ENCODE measurements at regions not wholly inside any gene's neighbourhood (a gene's known extent, or its start where the extent isn't known, plus 50 kb on each side); places are given as distances from the start of the nearest gene placed in this dataset.
"Not testable (repeated sequence)": the region's sequence is repeated elsewhere in the genome, so short reads cannot be mapped to it uniquely, and the experiment has no call there.

DNA sequence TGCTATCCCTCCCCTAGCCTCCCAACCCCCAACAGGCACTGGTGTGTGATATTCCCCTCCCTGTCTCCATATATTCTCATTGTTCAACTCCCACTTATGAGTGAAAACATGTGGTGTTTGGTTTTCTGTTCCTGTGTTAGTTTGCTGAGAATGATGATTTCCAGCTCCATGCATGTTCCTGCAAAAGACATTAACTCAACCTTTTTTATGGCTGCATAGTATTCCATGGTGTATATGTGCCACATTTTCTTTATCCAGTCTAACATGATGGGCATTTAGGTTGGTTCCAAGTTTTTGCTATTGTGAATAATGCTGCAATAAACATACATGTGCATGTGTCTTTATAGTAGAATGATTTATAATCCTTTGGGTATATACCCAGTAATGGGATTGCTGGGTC, 218.9 kb downstream of the HHIP start:
- H3K36me3 Mint-ChIP-seq, CTCF ChIA-PET, H3K4me3 Mint-ChIP-seq, H3K27me3 Mint-ChIP-seq, H3K4me1 Mint-ChIP-seq, ATAC-seq, H3K27ac Mint-ChIP-seq, DNase-seq: not testable (repeated sequence)
- H3K9me3 Mint-ChIP-seq (ENCODE audit: low read depth), result peaks cover 11% of the 10 kb centered on the region

DNA sequence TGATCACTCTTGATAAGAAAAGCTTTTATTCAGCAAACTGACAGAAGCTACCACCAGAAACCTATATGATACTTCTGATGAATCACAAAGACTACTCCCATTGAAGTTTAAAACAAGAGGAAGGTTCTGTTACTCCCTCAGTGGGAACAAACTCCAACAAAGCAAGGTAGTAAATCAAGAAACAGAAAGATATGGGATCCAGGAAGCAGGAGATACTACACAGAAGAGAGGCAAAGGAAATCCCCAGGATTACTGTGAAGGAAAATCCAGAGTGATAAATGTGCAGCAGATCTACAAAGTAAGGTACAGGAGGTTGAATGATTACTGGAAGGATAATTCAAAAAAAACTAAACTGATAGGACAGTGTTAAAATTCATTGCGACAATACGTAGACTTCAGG, 222.4 kb downstream of the HHIP start:
- Mint-ChIP-seq H3K4me1 (no peaks in the 10 kb centered on the region), H3K36me3 (no peaks in the 10 kb centered on the region), H3K27ac (no peak overlapping the region), H3K9me3 (ENCODE audit: low read depth) (peaks cover 11% of the 10 kb centered on the region), H3K27me3 (no peaks in the 10 kb centered on the region), H3K4me3 (no peak overlapping the region)
- ATAC-seq (no peak), DNase-seq (no peak)
- CTCF ChIA-PET, result no interaction called here

DNA sequence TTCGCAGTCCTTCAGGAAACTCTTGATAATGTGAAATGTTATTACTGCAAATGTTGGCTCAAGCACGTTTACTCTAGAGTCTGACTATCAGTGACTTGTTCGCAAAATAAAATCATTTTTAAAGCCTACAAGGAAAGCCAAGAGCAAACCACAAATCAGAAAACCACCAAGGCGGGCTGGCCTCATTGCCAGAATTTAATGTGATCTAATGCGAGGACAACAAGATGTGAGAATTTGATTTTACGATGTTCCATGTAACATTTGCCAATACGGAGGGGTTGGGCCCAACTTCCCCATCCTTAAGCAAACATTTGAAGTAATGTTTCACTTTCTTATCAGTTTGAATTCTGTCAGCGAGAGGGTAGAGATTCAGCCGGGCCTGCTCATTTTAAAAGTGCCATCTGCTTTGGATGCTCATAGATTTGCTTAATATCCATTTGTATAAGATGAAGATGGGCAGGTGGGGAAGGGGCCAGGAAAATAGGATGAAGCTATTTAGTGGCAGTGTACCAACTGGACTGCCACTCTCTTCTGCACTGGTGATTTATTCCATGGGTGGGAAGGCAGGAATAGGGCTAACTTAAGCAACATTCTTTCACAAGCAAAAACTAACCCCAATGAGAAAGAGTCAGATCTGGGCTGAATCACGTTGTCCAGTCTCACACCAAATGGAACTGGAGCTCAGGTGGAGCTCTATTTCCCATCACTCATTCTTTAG, 225.3 kb downstream of the ANAPC10 start:
- Mint-ChIP-seq H3K27ac (no peak overlapping the region), H3K4me3 (no peak overlapping the region), H3K9me3 (ENCODE audit: low read depth) (peaks cover 3% of the 10 kb centered on the region), H3K36me3 (no peaks in the 10 kb centered on the region), H3K27me3 (no peaks in the 10 kb centered on the region), H3K4me1 (no peaks in the 10 kb centered on the region)
- no peak for ATAC-seq
- CTCF ChIA-PET, result no interaction called here
- DNase-seq, result no peak

DNA sequence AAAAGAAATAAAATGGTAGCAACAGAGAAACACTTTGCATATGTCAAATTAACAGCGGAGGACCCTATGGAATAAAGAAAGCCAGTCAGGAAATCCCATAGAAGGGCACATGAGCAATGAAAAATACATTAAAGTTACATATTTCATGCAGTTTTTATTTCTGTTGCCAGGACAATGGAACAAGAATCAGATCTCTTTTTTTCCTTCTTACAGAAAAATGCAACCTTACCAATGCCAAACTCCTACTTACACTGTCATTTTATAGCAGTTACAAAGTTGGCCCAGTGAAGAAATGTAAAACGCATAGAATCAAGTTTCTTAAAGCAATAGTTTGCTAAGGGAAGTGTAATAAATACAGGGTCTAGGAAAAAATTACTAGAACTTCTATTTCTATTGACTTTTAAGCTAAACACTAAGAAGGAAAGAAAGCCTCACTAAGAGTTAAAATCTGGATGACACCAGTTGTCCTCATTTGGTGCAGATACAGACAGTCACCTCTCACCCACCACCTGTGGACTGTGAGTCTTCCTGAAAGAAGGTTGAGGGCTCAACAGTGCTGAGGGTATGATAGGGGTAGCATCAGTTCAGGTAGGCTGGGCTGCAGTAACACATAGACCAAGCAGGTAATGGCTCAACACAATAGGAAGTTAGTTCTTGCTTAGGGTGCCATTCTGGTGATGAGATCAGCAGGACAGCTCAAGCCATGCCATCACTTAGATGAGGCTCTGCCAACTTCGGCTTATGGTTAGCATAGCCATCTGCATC, 224.6 kb downstream of the ANAPC10 start:
- Mint-ChIP-seq H3K36me3 (no peaks in the 10 kb centered on the region), H3K4me1 (no peaks in the 10 kb centered on the region), H3K27me3 (no peaks in the 10 kb centered on the region), H3K9me3 (ENCODE audit: low read depth) (no peaks in the 10 kb centered on the region), H3K4me3 (no peak overlapping the region), H3K27ac (no peak overlapping the region)
- ATAC-seq, result no peak
- CTCF ChIA-PET, result no interaction called here
- DNase-seq, result no peak

DNA sequence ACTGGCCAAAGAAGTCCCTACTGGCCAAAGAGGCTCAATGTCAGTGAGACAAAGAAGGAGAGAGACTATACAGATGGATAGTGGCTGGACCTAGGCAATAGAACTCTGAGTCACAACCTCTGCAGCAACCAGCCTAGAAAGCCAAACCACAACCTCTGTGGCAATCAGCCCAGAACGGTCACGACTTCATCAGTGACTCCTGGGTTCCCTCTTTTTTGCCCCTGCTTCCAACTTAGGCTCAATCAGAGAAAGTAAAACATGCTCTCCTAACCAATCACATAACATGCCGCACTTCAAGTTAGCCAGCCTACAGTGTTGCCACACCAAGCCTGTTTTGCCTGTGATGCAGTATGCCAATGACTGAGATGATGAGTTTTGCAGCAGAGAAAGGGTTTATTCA, 203.4 kb downstream of the ANAPC10 start:
- CTCF ChIA-PET, result no interaction called here
- H3K9me3 Mint-ChIP-seq (ENCODE audit: low read depth), result no peaks in the 10 kb centered on the region

DNA sequence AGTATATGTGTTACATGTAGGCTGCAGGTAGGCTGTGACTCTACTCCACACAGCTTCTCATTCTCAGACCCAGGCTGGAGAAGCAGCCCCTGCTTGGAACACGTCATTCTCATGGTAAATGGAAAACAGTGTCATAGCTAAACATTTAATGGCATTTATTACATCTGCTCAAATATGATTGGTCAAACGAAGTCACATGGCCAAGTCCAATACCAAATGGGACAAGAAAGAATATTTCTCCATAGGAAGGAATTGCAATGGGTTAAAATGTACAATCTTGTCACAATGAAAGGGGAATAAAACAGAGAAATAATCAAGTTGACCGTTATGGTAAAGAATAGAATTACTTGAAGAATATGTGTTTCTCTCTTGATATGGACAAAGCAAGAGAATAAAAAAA, 198.6 kb downstream of the ANAPC10 start:
- no peak overlapping the region for H3K4me3 Mint-ChIP-seq
- H3K9me3 Mint-ChIP-seq (ENCODE audit: low read depth), result no peaks in the 10 kb centered on the region
- CTCF ChIA-PET, result no interaction called here
- no peaks in the 10 kb centered on the region for H3K36me3 Mint-ChIP-seq
- ATAC-seq (no peak), DNase-seq (no peak)
- H3K4me1 Mint-ChIP-seq, result no peaks in the 10 kb centered on the region
- H3K27me3 Mint-ChIP-seq, result no peaks in the 10 kb centered on the region
- no peak overlapping the region for H3K27ac Mint-ChIP-seq

More for the DNA sequence above, 203.4 kb downstream of the ANAPC10 start:
- no peak overlapping the region for H3K27ac Mint-ChIP-seq
- H3K36me3 Mint-ChIP-seq, result no peaks in the 10 kb centered on the region
- DNase-seq (no peak), ATAC-seq (no peak)
- no peaks in the 10 kb centered on the region for H3K4me1 Mint-ChIP-seq
- no peaks in the 10 kb centered on the region for H3K27me3 Mint-ChIP-seq
- no peak overlapping the region for H3K4me3 Mint-ChIP-seq

DNA sequence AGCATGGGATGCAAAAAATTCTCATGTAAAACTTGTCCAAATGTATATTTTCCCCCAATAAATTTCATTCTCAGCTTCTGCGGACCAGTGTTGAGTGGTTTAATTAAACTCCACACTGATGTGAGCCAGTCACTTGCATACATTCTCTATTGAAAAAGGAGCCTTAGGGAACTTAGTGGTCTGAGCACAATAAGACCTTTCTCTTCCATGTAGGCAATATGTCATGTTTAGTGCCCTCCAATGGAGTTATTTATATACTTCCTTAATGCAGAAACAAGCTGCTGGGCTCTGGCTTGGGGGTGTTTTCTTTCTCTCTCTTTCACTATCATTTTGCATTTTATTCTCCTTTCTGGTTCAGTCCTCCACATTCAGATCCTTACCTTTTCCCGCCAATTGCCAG, 196.9 kb downstream of the ANAPC10 start:
- DNase-seq, result no peak
- H3K4me1 Mint-ChIP-seq, result no peaks in the 10 kb centered on the region
- H3K36me3 Mint-ChIP-seq, result no peaks in the 10 kb centered on the region
- no peak for ATAC-seq
- no peaks in the 10 kb centered on the region for H3K27me3 Mint-ChIP-seq
- no peaks in the 10 kb centered on the region for H3K9me3 Mint-ChIP-seq (ENCODE audit: low read depth)
- H3K27ac Mint-ChIP-seq, result no peak overlapping the region
- H3K4me3 Mint-ChIP-seq, result no peak overlapping the region
- CTCF ChIA-PET, result no interaction called here

DNA sequence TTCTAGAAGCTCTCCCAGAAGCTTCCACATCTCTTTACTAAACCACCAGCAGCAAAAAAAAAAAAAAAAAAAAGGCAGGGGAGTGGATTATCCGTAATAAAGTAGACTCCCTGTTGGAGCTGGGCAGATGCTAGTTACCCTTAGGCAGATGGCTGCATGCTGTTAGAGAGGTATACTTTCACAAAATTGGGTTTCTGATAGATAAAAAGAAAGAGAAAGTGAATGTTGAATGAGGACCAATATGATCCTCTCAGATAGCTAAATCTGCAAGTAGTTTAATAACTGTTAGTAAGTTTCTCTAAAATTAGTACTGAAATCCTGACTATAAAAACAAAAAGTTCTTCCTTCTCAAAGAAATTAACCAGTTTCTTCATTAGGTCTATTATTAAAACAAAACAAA, 195.4 kb downstream of the ANAPC10 start:
- Mint-ChIP-seq H3K27me3 (no peaks in the 10 kb centered on the region), H3K27ac (no peak overlapping the region), H3K36me3 (no peaks in the 10 kb centered on the region), H3K4me3 (no peak overlapping the region), H3K9me3 (ENCODE audit: low read depth) (no peaks in the 10 kb centered on the region), H3K4me1 (no peaks in the 10 kb centered on the region)
- DNase-seq (no peak), ATAC-seq (no peak)
- CTCF ChIA-PET, result interaction anchor here (0.7 kb wide), 1 partner anchor 1705 kb away, joined by 4 read pairs; no protein-coding TSS in a partner anchor

DNA sequence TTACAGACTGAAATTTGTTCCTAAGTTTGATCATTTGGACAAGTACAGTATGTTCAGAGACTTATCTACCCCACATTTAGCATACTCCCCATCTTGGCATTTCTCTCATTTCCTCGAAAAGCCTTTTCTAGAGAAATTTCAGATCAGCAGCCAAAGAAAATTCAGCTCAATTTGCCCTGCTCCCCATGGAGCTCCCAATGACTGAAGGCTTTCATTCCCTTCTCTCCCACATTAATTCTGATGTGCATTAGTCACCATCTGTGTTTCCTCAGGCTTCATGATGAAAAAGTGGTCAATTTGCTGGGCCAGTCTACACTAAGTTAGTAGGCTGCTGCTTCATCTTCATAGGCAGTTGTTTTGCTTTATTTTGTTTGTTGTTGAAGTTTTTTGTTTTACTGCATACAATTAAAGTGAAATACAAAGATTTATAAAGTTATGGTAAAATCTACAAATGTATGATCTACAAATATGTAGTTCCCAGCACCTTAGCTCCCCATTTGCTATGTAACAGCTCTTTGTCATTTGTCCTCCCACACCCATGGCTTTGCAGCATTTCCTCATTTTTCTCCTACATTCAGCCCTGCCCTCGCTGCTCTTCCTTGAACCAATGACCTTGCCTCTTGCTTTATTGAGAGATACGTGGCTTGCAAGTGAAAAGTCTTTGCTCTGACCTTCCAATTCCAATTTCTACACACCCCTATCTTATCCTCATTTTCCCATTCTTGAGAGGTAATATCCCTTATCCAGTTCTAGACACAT, 193.9 kb downstream of the ANAPC10 start:
- CTCF ChIA-PET, result no interaction called here
- Mint-ChIP-seq H3K4me1 (no peaks in the 10 kb centered on the region), H3K36me3 (no peaks in the 10 kb centered on the region), H3K27me3 (no peaks in the 10 kb centered on the region), H3K27ac (no peak overlapping the region), H3K4me3 (no peak overlapping the region), H3K9me3 (ENCODE audit: low read depth) (no peaks in the 10 kb centered on the region)
- DNase-seq (no peak), ATAC-seq (no peak)

DNA sequence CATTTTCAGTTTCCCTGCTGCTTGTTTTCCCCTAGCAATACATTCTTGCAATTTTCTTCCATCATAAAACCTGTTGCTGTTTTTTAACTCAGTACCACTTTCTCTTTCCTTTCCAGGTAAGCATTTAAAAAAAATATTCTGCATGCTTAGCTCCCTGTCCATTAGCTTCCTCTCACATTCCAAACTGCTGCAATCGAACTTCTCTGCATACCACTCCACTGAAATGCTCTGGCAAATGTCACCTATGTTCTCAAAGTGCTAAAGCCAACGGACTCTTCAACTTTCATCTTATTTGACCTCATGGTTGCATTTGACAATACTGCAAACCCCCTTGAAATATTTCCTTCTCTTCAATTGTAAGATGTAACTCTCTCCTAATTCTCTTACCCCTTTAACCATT, 192.7 kb downstream of the ANAPC10 start:
- no peak overlapping the region for H3K27ac Mint-ChIP-seq
- no peaks in the 10 kb centered on the region for H3K27me3 Mint-ChIP-seq
- no peak overlapping the region for H3K4me3 Mint-ChIP-seq
- no peaks in the 10 kb centered on the region for H3K4me1 Mint-ChIP-seq
- no peak for DNase-seq
- no peaks in the 10 kb centered on the region for H3K36me3 Mint-ChIP-seq
- no peaks in the 10 kb centered on the region for H3K9me3 Mint-ChIP-seq (ENCODE audit: low read depth)
- CTCF ChIA-PET, result no interaction called here
- no peak for ATAC-seq

DNA sequence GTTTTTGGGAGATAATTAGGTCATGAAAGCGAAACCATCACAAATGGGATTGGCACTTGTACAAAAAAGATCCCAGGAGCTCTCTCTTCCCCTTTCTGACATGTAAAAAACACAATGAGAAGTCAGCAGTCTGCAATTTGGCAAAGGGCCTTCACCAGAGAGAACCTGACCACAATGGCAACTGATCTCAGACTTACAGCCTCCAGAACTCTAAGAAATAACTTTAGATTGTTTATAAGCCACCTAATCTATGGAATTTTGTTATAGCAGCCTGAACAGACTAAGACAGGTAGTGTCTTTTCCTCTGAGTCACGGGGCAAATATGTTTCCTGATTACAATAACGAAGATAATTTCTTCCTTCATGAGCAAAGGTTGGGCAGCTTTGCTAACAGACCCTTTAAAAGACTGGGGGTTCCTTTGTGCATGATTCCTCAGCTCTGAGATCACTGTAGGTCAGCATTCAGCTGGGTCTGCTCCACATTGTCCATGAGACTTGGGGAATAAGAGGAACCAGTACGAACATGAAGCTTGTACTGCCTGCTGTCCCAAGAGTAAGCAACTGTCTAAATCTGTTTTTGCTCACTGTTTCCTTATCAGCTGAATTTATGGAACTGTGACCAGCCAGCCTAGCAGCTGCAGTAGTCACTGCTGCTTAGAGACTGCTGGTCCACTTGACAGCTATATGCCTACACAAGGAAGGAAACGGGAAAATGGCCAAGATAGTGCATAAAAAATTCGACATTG, 191.6 kb downstream of the ANAPC10 start:
- H3K4me3 Mint-ChIP-seq, result no peak overlapping the region
- no peak for ATAC-seq
- H3K36me3 Mint-ChIP-seq, result no peaks in the 10 kb centered on the region
- CTCF ChIA-PET, result no interaction called here
- no peak for DNase-seq
- no peak overlapping the region for H3K27ac Mint-ChIP-seq
- no peaks in the 10 kb centered on the region for H3K9me3 Mint-ChIP-seq (ENCODE audit: low read depth)
- no peaks in the 10 kb centered on the region for H3K27me3 Mint-ChIP-seq
- no peaks in the 10 kb centered on the region for H3K4me1 Mint-ChIP-seq

DNA sequence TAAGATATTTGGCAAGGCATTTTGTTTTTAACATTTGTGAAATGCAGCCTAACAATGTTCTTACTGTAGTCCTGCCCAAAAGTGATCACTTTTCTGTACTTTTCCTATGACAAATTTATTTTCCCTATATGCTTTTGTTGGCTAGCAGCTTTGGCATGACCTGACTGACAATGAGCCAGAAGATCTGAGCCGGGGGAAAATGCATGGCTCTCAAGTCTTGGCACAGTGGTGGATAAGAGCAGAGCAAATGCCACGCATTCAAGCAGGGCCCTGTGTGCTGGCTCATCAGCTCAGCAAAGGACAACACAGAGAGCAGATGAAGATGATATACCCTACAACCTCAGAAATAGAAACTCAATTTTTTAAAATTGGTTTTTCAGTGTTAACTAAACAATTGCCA, 187.3 kb downstream of the ANAPC10 start:
- CTCF ChIA-PET, result no interaction called here
- H3K4me1 Mint-ChIP-seq, result no peaks in the 10 kb centered on the region
- H3K27me3 Mint-ChIP-seq, result no peaks in the 10 kb centered on the region
- no peak overlapping the region for H3K27ac Mint-ChIP-seq
- no peaks in the 10 kb centered on the region for H3K9me3 Mint-ChIP-seq (ENCODE audit: low read depth)
- DNase-seq (no peak), ATAC-seq (no peak)
- H3K4me3 Mint-ChIP-seq, result no peak overlapping the region
- H3K36me3 Mint-ChIP-seq, result no peaks in the 10 kb centered on the region
